ENCODE measurements at regions not wholly inside any gene's neighbourhood (a gene's known extent, or its start where the extent isn't known, plus 50 kb on each side); places are given as distances from the start of the nearest gene placed in this dataset.

- 1% methylated on average over 4 of the region's 4 CpGs for WGBS (ENCODE audit: low lambda C conversion rate)
- POLR2A ChIA-PET = no interaction called here
- Histone ChIP-seq H3K4me1 (ENCODE audit: insufficient read depth, low read length) (no peaks in the 10 kb centered on the region), H2AFZ (ENCODE audit: low read length) (no peak overlapping the region), H3K27me3 (ENCODE audit: control insufficient read depth in 1 of 2, insufficient read depth in 2 of 2, low read length in 2 of 2) (no peaks in the 10 kb centered on the region), H3K9me3 (ENCODE audit: low read length) (no peaks in the 10 kb centered on the region), H3K4me2 (ENCODE audit: low read depth, low read length) (no peak overlapping the region), H3K36me3 (replicated peaks in 1 of 2; ENCODE audit: control insufficient read depth in 1 of 2, insufficient read depth in 2 of 2, low read length in 2 of 2) (no peaks in the 10 kb centered on the region), H4K20me1 (ENCODE audit: insufficient read depth, low read length) (no peaks in the 10 kb centered on the region), H3K27ac (ENCODE audit: extremely low read length, insufficient read depth, low read length) (no peak overlapping the region), H3K9ac (ENCODE audit: insufficient read depth, low read depth, low read length) (no peak overlapping the region), H3K79me2 (ENCODE audit: insufficient read depth, low read length) (no peaks in the 10 kb centered on the region), H3K4me3 (replicated peaks in 1 of 3; ENCODE audit: insufficient read depth in 1 of 3, low read depth in 2 of 3, low read length in 3 of 3) (no peak overlapping the region)
- ATAC-seq = no peak
- in situ Hi-C loops (cut with HindIII; ENCODE audit: extremely low pct_ligation_motif_present, low pct_unique_long_range_greater_than_20kb) = no loop called here
- FAIRE-seq = no peak
- CTCF ChIA-PET (ENCODE audit: low intra/inter-chr PET ratio, low total read pairs) = no interaction called here
- no TSS peak for BruUV-seq (replicated peaks)
- no peak for DNase-seq (ENCODE audit: low spot score)
- intact Hi-C loops (cut with micrococcal nuclease; ENCODE audit: unreplicated experiment) = no loop called here
- no peak for TF ChIP-seq NR1H2 (CRISPR knock-in tag; IDR thresholded peaks at IDR 0.05; ENCODE audit: borderline replicate concordance, low read depth)
- TF ChIP-seq ZNF333 (CRISPR knock-in tag; IDR thresholded peaks at IDR 0.05; ENCODE audit: borderline replicate concordance) = no peak
- TF ChIP-seq ZNF710 (CRISPR knock-in tag; IDR thresholded peaks at IDR 0.05; ENCODE audit: borderline replicate concordance) = no peak
- TF ChIP-seq BHLHE40 (IDR thresholded peaks at IDR 0.05; ENCODE audit: low read length) = no peak
- no peak for TF ChIP-seq ZNF816 (CRISPR knock-in tag; IDR thresholded peaks at IDR 0.05; ENCODE audit: borderline replicate concordance)
- TF ChIP-seq ZNF30 (CRISPR knock-in tag; IDR thresholded peaks at IDR 0.05) = no peak
- TF ChIP-seq ZNF362 (CRISPR knock-in tag; IDR thresholded peaks at IDR 0.05; ENCODE audit: borderline replicate concordance) = no peak
- TF ChIP-seq ZZZ3 (CRISPR knock-in tag; IDR thresholded peaks at IDR 0.05; ENCODE audit: borderline replicate concordance) = no peak
- TF ChIP-seq ELF4 (CRISPR knock-in tag; IDR thresholded peaks at IDR 0.05; ENCODE audit: borderline replicate concordance) = no peak
- no peak for TF ChIP-seq MXI1 (IDR thresholded peaks at IDR 0.05; ENCODE audit: borderline replicate concordance, low read depth, low read length)
- no peak for TF ChIP-seq YY1 (IDR thresholded peaks at IDR 0.05; ENCODE audit: insufficient read depth, insufficient replicate concordance, low read depth, low read length)
- no peak for TF ChIP-seq USF2 (IDR thresholded peaks at IDR 0.05; ENCODE audit: low read depth, low read length)
- no peak for TF ChIP-seq USF2 (CRISPR knock-in tag; IDR thresholded peaks at IDR 0.05; ENCODE audit: borderline replicate concordance)
- TF ChIP-seq AHDC1 (CRISPR knock-in tag; IDR thresholded peaks at IDR 0.05; ENCODE audit: borderline replicate concordance) = no peak
Observed at GRCh38 chr13:70758932-70759331, 650.7 kb upstream of the KLHL1 start.
